HepG2 (cell line): ENCODE measurements at regions not wholly inside any gene's neighbourhood (a gene's known extent, or its start where the extent isn't known, plus 50 kb on each side); places are given as distances from the start of the nearest gene placed in this dataset.

Experiments used
- ATAC-seq: fragments of 200-7000 bp; cut with Tn5 transposase; 3 replicates; pipeline ENCODE4 v1.9.1; 2020; ENCODE audit warnings: mild to moderate bottlenecking, moderate library complexity
- BruUV-seq: library from RNA; stranded (reverse); fragments of 400-500 nt; replicated peaks from 2 replicates; lab custom pipeline; 2021; lab: Mats Ljungman, UMichigan
- CTCF ChIA-PET: fragments of 300-600 bp; formaldehyde crosslinking; extraction: SDS; loops from one replicate; lab custom pipeline; 2021; ENCODE audit warnings: low total read pairs, inconsistent platforms, low intra/inter-chr PET ratio; lab: Yijun Ruan, JAX
- POLR2A ChIA-PET: fragments of 350-600 bp; sonication (Branson Sonifier 250); formaldehyde crosslinking; loops from one replicate; lab custom pipeline; 2020; ENCODE audit warnings: antibody characterized with exemption, inconsistent platforms; lab: Yijun Ruan, JAX
- DNase-seq: peaks from one replicate; pipeline ENCODE4 v3.0.0-alpha.2; 2015; ENCODE audit warnings: low spot score
- FAIRE-seq: peaks from 3 replicates; lab custom pipeline; 2011; peaks lifted over from hg19 to GRCh38; lab: Jason Lieb, UNC
- H2AFZ ChIP-seq: one replicate; pipeline ENCODE4 v1.6.1; 2011; ENCODE audit warnings: low read length, inconsistent platforms
- H3K27ac ChIP-seq: fragments of 300-600 bp; 3 replicates; pipeline ENCODE4 v1.8.0; 2011; ENCODE audit warnings: mixed run types, mild to moderate bottlenecking, mixed read lengths, low read length, inconsistent platforms; ENCODE audit not compliant: insufficient read depth; ENCODE audit errors: extremely low read length
- H3K27me3 ChIP-seq, 2 experiments: fragments of 200-600 bp in 1 of 2; 2 replicates in 1 of 2; 3 replicates in 1 of 2; pipeline versions ENCODE4 v1.6.0 to v1.8.0; 2011; ENCODE audit warnings: low read length in 2 of 2, mild to moderate bottlenecking in 2 of 2, moderate library complexity in 2 of 2, inconsistent platforms in 1 of 2; ENCODE audit not compliant: insufficient read depth in 2 of 2, control insufficient read depth in 1 of 2
- H3K36me3 ChIP-seq, 2 experiments: fragments of 200-600 bp in 1 of 2; replicated peaks in 1 of 2; 2 replicates in 1 of 2; 3 replicates in 1 of 2; pipeline versions ENCODE4 v1.5.1 to v1.8.0; 2011; ENCODE audit warnings: low read length in 2 of 2, inconsistent platforms in 1 of 2; ENCODE audit not compliant: insufficient read depth in 2 of 2, control insufficient read depth in 1 of 2
- H3K4me1 ChIP-seq: 2 replicates; pipeline ENCODE4 v1.5.1; 2012; ENCODE audit warnings: low read length, inconsistent platforms; ENCODE audit not compliant: insufficient read depth
- H3K4me2 ChIP-seq: 2 replicates; pipeline ENCODE4 v1.6.0; 2011; ENCODE audit warnings: low read depth, low read length, inconsistent platforms
- H3K4me3 ChIP-seq, 3 experiments: fragments of 200-600 bp in 1 of 3; sonication (generic), shearing (Covaris generic) in 1 of 3; replicated peaks in 1 of 3; 2 replicates each; pipeline ENCODE4 v1.5.1; 2011 to 2016; ENCODE audit warnings: low read length in 3 of 3, inconsistent platforms in 2 of 3, low read depth in 2 of 3, mild to moderate bottlenecking in 2 of 3, control low read depth in 1 of 3, mixed read lengths in 1 of 3; ENCODE audit not compliant: insufficient read depth in 1 of 3
- H3K79me2 ChIP-seq: one replicate; pipeline ENCODE4 v1.6.1; 2011; ENCODE audit warnings: low read length, inconsistent platforms; ENCODE audit not compliant: insufficient read depth
- H3K9ac ChIP-seq: 2 replicates; pipeline ENCODE4 v1.6.0; 2011; ENCODE audit warnings: mild to moderate bottlenecking, low read depth, low read length, inconsistent platforms; ENCODE audit not compliant: insufficient read depth
- H3K9me3 ChIP-seq: 2 replicates; pipeline ENCODE4 v1.5.1; 2012; ENCODE audit warnings: mild to moderate bottlenecking, low read length
- H4K20me1 ChIP-seq: 2 replicates; pipeline ENCODE4 v1.6.0; 2011; ENCODE audit warnings: inconsistent platforms, mild to moderate bottlenecking, low read length, moderate library complexity; ENCODE audit not compliant: insufficient read depth
- ELF3 ChIP-seq: IDR thresholded peaks from 2 replicates; pipeline ENCODE4 v1.6.1; 2016; ENCODE audit warnings: missing genetic modification reagents, missing compliant biosample characterization
- NFIC ChIP-seq: IDR thresholded peaks from 2 replicates; pipeline ENCODE4 v1.6.1; 2012; ENCODE audit warnings: mild to moderate bottlenecking, low read length, inconsistent platforms
- RBM22 ChIP-seq: fragments of 200-400 bp; formaldehyde crosslinking; optimal IDR thresholded peaks from 2 replicates; pipeline ENCODE3; 2017; ENCODE audit warnings: mild to moderate bottlenecking, low read length, moderate library complexity
- ZNF546 ChIP-seq: sonication (generic); formaldehyde crosslinking; conservative IDR thresholded peaks from 2 replicates; pipeline ENCODE4 v1.8.1; 2023; ENCODE audit warnings: mild to moderate bottlenecking, missing genetic modification reagents
- ZNF879 ChIP-seq: sonication (generic); formaldehyde crosslinking; IDR thresholded peaks from 2 replicates; pipeline ENCODE4 v1.8.1; 2023; ENCODE audit warnings: missing genetic modification reagents
- WGBS: methylation state at CpG from one replicate; pipeline ENCODE4 v1.1.6; 2017; ENCODE audit warnings: low lambda C conversion rate; 5-methylcytosine and 5-hydroxymethylcytosine counted together
- in situ Hi-C: cut with HindIII; loops from 2 replicates; pipeline ENCODE4 v1.10.0; 2017; ENCODE audit warnings: low pct_unique_long_range_greater_than_20kb; ENCODE audit not compliant: extremely low pct_ligation_motif_present
- intact Hi-C: fragments of 100-400 bp; cut with micrococcal nuclease; formaldehyde crosslinking; loops from one replicate; pipeline ENCODE4 v1.10.0; 2022; ENCODE audit not compliant: unreplicated experiment
- TF ChIP-seq, protein P1 (sequence below): sonication (generic); formaldehyde crosslinking; IDR thresholded peaks from 2 replicates; pipeline ENCODE4 v1.5.0; 2020; ENCODE audit warnings: mild to moderate bottlenecking, missing genetic modification reagents, borderline replicate concordance
- TF ChIP-seq, protein P2 (sequence below): sonication (generic); formaldehyde crosslinking; IDR thresholded peaks from 2 replicates; pipeline ENCODE4 v1.5.1; 2020; ENCODE audit warnings: mild to moderate bottlenecking, missing genetic modification reagents, borderline replicate concordance
- TF ChIP-seq, protein P3 (sequence below): sonication (generic); formaldehyde crosslinking; conservative IDR thresholded peaks from 2 replicates; pipeline ENCODE4 v1.4.0; 2020; ENCODE audit warnings: mild to moderate bottlenecking, missing genetic modification reagents, moderate library complexity
- TF ChIP-seq, protein P4 (sequence below): sonication (generic); formaldehyde crosslinking; IDR thresholded peaks from 2 replicates; pipeline ENCODE4 v1.4.0; 2020; ENCODE audit warnings: missing genetic modification reagents

DNA sequence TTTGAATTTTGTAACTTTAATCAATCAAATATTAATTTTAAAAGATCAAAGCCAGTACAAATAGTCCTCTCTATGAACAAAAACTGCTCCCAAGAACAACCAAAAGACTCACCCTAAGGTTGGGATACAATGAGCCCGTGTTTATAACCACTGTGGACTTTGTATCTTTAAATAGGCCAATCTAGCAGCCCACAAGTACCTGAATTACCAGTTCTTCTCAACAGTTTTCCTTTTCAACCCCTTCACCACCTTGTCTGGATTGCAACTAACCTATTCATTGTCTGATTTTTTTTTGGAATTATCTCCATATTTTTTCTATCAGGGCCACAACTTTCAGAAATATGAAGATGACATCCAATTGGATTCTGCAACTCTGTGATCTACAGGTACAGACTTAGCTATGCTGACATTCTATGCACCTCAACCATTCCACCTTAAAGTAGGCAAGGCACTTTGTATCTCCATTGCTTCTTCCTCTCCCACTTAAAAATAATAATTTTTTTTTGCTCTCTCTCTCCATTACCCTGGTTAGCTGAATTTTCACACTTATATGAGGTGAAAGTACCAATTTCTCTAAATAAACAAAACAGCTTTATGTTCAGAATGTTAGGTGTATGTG is 81.9 kb upstream of the MAPRE2 start:
- intact Hi-C loops (loop anchor here (5.0 kb wide), 1 partner anchor 47 kb away; no protein-coding TSS in a partner anchor), in situ Hi-C loops (no loop called here)
- no TSS peak for BruUV-seq
- Histone ChIP-seq H4K20me1 (no peaks in the 10 kb centered on the region), H3K9me3 (no peaks in the 10 kb centered on the region), H3K9ac (peak overlapping the region; percentile 33; the same call in 1 of the 2 replicates), H3K79me2 (no peaks in the 10 kb centered on the region), H3K27me3 (no peaks in the 10 kb centered on the region), H3K4me1 (peaks cover 54% of the 10 kb centered on the region), H3K4me2 (peak overlapping the region; percentile 64), H3K36me3 (no peaks in the 10 kb centered on the region), H3K4me3 (peak overlapping the region; percentile 24 to 33 (median 27); a peak in 3 of 6 replicates), H3K27ac (peak overlapping the region; percentile 55), H2AFZ (no peak overlapping the region)
- DNase-seq: peak; percentile 92
- WGBS: 14% methylated on average over 1 of the region's 1 CpG
- peak; percentile 92 for FAIRE-seq
- ChIA-PET CTCF (no interaction called here), POLR2A (no interaction called here)
- peak; percentile 96 for ATAC-seq
- TF ChIP-seq ZNF879 (no peak), RBM22 (no peak), ZNF546 (CRISPR knock-in tag) (no peak), NFIC (peak; percentile 55; the same call in 1 of the 2 replicates), ELF3 (CRISPR knock-in tag) (0 out of 2 replicates have a peak, but pooled peaks have one; percentile 12)
- TF ChIP-seq, protein P1, sequence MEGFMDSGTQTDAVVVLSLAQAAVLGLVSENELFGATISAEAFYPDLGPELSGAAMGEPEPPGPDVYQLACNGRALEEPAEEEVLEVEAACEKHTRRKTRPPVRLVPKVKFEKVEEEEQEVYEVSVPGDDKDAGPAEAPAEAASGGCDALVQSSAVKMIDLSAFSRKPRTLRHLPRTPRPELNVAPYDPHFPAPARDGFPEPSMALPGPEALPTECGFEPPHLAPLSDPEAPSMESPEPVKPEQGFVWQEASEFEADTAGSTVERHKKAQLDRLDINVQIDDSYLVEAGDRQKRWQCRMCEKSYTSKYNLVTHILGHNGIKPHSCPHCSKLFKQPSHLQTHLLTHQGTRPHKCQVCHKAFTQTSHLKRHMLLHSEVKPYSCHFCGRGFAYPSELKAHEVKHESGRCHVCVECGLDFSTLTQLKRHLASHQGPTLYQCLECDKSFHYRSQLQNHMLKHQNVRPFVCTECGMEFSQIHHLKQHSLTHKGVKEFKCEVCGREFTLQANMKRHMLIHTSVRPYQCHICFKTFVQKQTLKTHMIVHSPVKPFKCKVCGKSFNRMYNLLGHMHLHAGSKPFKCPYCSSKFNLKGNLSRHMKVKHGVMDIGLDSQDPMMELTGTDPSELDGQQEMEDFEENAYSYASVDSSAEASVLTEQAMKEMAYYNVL (CRISPR knock-in tag): peak; percentile 66; the same call in 1 of the 2 replicates
- TF ChIP-seq, protein P2, sequence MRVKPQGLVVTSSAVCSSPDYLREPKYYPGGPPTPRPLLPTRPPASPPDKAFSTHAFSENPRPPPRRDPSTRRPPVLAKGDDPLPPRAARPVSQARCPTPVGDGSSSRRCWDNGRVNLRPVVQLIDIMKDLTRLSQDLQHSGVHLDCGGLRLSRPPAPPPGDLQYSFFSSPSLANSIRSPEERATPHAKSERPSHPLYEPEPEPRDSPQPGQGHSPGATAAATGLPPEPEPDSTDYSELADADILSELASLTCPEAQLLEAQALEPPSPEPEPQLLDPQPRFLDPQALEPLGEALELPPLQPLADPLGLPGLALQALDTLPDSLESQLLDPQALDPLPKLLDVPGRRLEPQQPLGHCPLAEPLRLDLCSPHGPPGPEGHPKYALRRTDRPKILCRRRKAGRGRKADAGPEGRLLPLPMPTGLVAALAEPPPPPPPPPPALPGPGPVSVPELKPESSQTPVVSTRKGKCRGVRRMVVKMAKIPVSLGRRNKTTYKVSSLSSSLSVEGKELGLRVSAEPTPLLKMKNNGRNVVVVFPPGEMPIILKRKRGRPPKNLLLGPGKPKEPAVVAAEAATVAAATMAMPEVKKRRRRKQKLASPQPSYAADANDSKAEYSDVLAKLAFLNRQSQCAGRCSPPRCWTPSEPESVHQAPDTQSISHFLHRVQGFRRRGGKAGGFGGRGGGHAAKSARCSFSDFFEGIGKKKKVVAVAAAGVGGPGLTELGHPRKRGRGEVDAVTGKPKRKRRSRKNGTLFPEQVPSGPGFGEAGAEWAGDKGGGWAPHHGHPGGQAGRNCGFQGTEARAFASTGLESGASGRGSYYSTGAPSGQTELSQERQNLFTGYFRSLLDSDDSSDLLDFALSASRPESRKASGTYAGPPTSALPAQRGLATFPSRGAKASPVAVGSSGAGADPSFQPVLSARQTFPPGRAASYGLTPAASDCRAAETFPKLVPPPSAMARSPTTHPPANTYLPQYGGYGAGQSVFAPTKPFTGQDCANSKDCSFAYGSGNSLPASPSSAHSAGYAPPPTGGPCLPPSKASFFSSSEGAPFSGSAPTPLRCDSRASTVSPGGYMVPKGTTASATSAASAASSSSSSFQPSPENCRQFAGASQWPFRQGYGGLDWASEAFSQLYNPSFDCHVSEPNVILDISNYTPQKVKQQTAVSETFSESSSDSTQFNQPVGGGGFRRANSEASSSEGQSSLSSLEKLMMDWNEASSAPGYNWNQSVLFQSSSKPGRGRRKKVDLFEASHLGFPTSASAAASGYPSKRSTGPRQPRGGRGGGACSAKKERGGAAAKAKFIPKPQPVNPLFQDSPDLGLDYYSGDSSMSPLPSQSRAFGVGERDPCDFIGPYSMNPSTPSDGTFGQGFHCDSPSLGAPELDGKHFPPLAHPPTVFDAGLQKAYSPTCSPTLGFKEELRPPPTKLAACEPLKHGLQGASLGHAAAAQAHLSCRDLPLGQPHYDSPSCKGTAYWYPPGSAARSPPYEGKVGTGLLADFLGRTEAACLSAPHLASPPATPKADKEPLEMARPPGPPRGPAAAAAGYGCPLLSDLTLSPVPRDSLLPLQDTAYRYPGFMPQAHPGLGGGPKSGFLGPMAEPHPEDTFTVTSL: peak; percentile 73; the same call in 1 of the 2 replicates
- TF ChIP-seq, protein P3, sequence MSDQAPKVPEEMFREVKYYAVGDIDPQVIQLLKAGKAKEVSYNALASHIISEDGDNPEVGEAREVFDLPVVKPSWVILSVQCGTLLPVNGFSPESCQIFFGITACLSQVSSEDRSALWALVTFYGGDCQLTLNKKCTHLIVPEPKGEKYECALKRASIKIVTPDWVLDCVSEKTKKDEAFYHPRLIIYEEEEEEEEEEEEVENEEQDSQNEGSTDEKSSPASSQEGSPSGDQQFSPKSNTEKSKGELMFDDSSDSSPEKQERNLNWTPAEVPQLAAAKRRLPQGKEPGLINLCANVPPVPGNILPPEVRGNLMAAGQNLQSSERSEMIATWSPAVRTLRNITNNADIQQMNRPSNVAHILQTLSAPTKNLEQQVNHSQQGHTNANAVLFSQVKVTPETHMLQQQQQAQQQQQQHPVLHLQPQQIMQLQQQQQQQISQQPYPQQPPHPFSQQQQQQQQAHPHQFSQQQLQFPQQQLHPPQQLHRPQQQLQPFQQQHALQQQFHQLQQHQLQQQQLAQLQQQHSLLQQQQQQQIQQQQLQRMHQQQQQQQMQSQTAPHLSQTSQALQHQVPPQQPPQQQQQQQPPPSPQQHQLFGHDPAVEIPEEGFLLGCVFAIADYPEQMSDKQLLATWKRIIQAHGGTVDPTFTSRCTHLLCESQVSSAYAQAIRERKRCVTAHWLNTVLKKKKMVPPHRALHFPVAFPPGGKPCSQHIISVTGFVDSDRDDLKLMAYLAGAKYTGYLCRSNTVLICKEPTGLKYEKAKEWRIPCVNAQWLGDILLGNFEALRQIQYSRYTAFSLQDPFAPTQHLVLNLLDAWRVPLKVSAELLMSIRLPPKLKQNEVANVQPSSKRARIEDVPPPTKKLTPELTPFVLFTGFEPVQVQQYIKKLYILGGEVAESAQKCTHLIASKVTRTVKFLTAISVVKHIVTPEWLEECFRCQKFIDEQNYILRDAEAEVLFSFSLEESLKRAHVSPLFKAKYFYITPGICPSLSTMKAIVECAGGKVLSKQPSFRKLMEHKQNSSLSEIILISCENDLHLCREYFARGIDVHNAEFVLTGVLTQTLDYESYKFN (CRISPR knock-in tag): peak; percentile 74
- TF ChIP-seq, protein P4, sequence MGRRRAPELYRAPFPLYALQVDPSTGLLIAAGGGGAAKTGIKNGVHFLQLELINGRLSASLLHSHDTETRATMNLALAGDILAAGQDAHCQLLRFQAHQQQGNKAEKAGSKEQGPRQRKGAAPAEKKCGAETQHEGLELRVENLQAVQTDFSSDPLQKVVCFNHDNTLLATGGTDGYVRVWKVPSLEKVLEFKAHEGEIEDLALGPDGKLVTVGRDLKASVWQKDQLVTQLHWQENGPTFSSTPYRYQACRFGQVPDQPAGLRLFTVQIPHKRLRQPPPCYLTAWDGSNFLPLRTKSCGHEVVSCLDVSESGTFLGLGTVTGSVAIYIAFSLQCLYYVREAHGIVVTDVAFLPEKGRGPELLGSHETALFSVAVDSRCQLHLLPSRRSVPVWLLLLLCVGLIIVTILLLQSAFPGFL (CRISPR knock-in tag): no peak
